ENCODE measurements at regions not wholly inside any gene's neighbourhood (a gene's known extent, or its start where the extent isn't known, plus 50 kb on each side); places are given as distances from the start of the nearest gene placed in this dataset.
"Not testable (repeated sequence)": the region's sequence is repeated elsewhere in the genome, so short reads cannot be mapped to it uniquely, and the experiment has no call there.

DNA sequence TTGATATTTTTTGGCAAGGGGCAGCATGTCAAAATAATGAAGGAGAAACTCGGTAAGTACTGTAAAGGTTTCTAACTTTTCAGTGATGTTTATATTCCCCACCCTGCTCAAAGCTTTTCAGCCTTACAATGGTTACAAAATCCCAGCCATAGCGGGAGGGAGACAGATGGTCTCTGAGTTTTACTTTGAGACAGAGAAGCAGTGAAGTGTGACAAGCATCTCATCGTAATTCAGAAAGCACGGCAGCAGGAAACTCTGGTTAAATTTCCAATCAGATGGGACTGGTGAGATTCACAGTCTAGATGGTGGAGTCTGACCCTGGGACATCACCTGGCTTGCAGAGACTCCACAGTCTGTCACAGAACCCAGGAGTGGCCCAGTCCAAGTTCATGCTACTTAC, 448.0 kb upstream of the AMELY start:
- Histone ChIP-seq H3K36me3 (ENCODE audit: insufficient read depth, low read length) (no peaks in the 10 kb centered on the region), H3K9ac (ENCODE audit: low read length) (no peak overlapping the region), H3K27me3 (ENCODE audit: insufficient read depth, low read depth, low read length) (no peaks in the 10 kb centered on the region), H3F3A (ENCODE audit: insufficient read depth, low read length, poor library complexity, severe bottlenecking) (no peaks in the 10 kb centered on the region), H3K4me2 (ENCODE audit: low read length) (no peak overlapping the region), H3K27ac (ENCODE audit: low read length) (no peak overlapping the region), H2AFZ (ENCODE audit: low read depth, low read length) (no peak overlapping the region), H3K4me3 (ENCODE audit: low read length) (no peak overlapping the region), H3K79me2 (replicated peaks; ENCODE audit: insufficient read depth, low read length) (no peaks in the 10 kb centered on the region), H3K9me2 (ENCODE audit: insufficient read depth, low read length) (no peaks in the 10 kb centered on the region), H4K20me1 (ENCODE audit: insufficient read depth) (no peaks in the 10 kb centered on the region), H3K9me3 (ENCODE audit: low read length) (no peaks in the 10 kb centered on the region)
- no peak for TF ChIP-seq RAD21 (conservative IDR thresholded peaks at IDR 0.05)

- Histone ChIP-seq H3K27me3 (ENCODE audit: insufficient read depth, low read depth, low read length) (no peaks in the 10 kb centered on the region), H3K9me2 (ENCODE audit: insufficient read depth, low read length) (no peaks in the 10 kb centered on the region), H3K4me3 (ENCODE audit: low read length) (no peak overlapping the region), H2AFZ (ENCODE audit: low read depth, low read length) (no peak overlapping the region), H3K9ac (ENCODE audit: low read length) (no peak overlapping the region), H3K36me3 (ENCODE audit: insufficient read depth, low read length) (no peaks in the 10 kb centered on the region), H3K27ac (ENCODE audit: low read length) (no peak overlapping the region), H3F3A (ENCODE audit: insufficient read depth, low read length, poor library complexity, severe bottlenecking) (no peaks in the 10 kb centered on the region), H4K20me1 (ENCODE audit: insufficient read depth) (no peaks in the 10 kb centered on the region), H3K79me2 (replicated peaks; ENCODE audit: insufficient read depth, low read length) (no peaks in the 10 kb centered on the region), H3K9me3 (ENCODE audit: low read length) (no peaks in the 10 kb centered on the region), H3K4me2 (ENCODE audit: low read length) (no peak overlapping the region)
- TF ChIP-seq, protein P1, sequence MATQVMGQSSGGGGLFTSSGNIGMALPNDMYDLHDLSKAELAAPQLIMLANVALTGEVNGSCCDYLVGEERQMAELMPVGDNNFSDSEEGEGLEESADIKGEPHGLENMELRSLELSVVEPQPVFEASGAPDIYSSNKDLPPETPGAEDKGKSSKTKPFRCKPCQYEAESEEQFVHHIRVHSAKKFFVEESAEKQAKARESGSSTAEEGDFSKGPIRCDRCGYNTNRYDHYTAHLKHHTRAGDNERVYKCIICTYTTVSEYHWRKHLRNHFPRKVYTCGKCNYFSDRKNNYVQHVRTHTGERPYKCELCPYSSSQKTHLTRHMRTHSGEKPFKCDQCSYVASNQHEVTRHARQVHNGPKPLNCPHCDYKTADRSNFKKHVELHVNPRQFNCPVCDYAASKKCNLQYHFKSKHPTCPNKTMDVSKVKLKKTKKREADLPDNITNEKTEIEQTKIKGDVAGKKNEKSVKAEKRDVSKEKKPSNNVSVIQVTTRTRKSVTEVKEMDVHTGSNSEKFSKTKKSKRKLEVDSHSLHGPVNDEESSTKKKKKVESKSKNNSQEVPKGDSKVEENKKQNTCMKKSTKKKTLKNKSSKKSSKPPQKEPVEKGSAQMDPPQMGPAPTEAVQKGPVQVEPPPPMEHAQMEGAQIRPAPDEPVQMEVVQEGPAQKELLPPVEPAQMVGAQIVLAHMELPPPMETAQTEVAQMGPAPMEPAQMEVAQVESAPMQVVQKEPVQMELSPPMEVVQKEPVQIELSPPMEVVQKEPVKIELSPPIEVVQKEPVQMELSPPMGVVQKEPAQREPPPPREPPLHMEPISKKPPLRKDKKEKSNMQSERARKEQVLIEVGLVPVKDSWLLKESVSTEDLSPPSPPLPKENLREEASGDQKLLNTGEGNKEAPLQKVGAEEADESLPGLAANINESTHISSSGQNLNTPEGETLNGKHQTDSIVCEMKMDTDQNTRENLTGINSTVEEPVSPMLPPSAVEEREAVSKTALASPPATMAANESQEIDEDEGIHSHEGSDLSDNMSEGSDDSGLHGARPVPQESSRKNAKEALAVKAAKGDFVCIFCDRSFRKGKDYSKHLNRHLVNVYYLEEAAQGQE (IDR thresholded peaks at IDR 0.05; ENCODE audit: borderline replicate concordance) = no peak
- TF ChIP-seq RAD21 (conservative IDR thresholded peaks at IDR 0.05) (no peak), EP300 (conservative IDR thresholded peaks at IDR 0.05; ENCODE audit: poor library complexity, severe bottlenecking) (no peak), CTCF (IDR thresholded peaks at IDR 0.05; ENCODE audit: poor library complexity, severe bottlenecking) (no peak), TAF1 (IDR thresholded peaks at IDR 0.05; ENCODE audit: low read depth) (no peak), SMC3 (conservative IDR thresholded peaks at IDR 0.05; ENCODE audit: poor library complexity) (no peak), EZH2 (IDR thresholded peaks at IDR 0.05; ENCODE audit: borderline replicate concordance, insufficient read depth, low read length, poor library complexity, severe bottlenecking) (no peak), MXI1 (conservative IDR thresholded peaks at IDR 0.05; ENCODE audit: poor library complexity, severe bottlenecking) (no peak), POLR2AphosphoS5 (IDR thresholded peaks at IDR 0.05) (no peak)
These were observed 446.7 kb upstream of the AMELY start for GRCh38 chrY:7358103-7358752.

- H3K9ac ChIP-seq (ENCODE audit: low read length); H3K27me3 ChIP-seq (ENCODE audit: insufficient read depth, low read depth, low read length); H2AFZ ChIP-seq (ENCODE audit: low read depth, low read length); H3K79me2 ChIP-seq (replicated peaks; ENCODE audit: insufficient read depth, low read length); H3K4me3 ChIP-seq (ENCODE audit: low read length); H3K36me3 ChIP-seq (ENCODE audit: insufficient read depth, low read length); H3K27ac ChIP-seq (ENCODE audit: low read length); H3K9me2 ChIP-seq (ENCODE audit: insufficient read depth, low read length); H3K9me3 ChIP-seq (ENCODE audit: low read length); H3F3A ChIP-seq (ENCODE audit: insufficient read depth, low read length, poor library complexity, severe bottlenecking); H4K20me1 ChIP-seq (ENCODE audit: insufficient read depth); H3K4me2 ChIP-seq (ENCODE audit: low read length): not testable (repeated sequence)
These were observed 444.3 kb upstream of the AMELY start for GRCh38 chrY:7355891-7356290.
